Activated CD4-positive, alpha-beta memory T cell treated with anti-CD3 and anti-CD28 coated beads, Interleukin-2, amount 10 ng/mL, durations not matched to agents 7 days and 5 days (primary cell): ENCODE measurements at regions not wholly inside any gene's neighbourhood (a gene's known extent, or its start where the extent isn't known, plus 50 kb on each side); places are given as distances from the start of the nearest gene placed in this dataset.

Source experiments
- CTCF ChIA-PET: fragments of 350-600 bp; sonication (Branson Sonifier 250); formaldehyde crosslinking; loops from one replicate; lab custom pipeline; 2021; ENCODE audit warnings: antibody characterized with exemption, inconsistent platforms; lab: Charles Lee
- POLR2A ChIA-PET: fragments of 350-600 bp; sonication (Branson Sonifier 250); formaldehyde crosslinking; loops from one replicate; lab custom pipeline; 2021; ENCODE audit warnings: antibody characterized with exemption; lab: Charles Lee
- DNase-seq: peaks from one replicate; pipeline ENCODE4 v3.0.0-alpha.2; 2020
- H3K27ac Mint-ChIP-seq: one replicate; pipeline ENCODE4 v1.8.0; 2021; ENCODE audit warnings: mild to moderate bottlenecking, mixed read lengths
- H3K27me3 Mint-ChIP-seq: one replicate; pipeline ENCODE4 v1.8.0; 2021; ENCODE audit warnings: mixed read lengths
- H3K36me3 Mint-ChIP-seq: one replicate; pipeline ENCODE4 v1.8.0; 2021; ENCODE audit warnings: low read depth, mixed read lengths
- H3K4me1 Mint-ChIP-seq: one replicate; pipeline ENCODE4 v1.8.0; 2021; ENCODE audit warnings: mixed read lengths
- H3K4me3 Mint-ChIP-seq: one replicate; pipeline ENCODE4 v1.8.0; 2021; ENCODE audit warnings: mild to moderate bottlenecking, mixed read lengths
- H3K9me3 Mint-ChIP-seq: one replicate; pipeline ENCODE4 v1.8.0; 2021; ENCODE audit warnings: mixed read lengths

DNA sequence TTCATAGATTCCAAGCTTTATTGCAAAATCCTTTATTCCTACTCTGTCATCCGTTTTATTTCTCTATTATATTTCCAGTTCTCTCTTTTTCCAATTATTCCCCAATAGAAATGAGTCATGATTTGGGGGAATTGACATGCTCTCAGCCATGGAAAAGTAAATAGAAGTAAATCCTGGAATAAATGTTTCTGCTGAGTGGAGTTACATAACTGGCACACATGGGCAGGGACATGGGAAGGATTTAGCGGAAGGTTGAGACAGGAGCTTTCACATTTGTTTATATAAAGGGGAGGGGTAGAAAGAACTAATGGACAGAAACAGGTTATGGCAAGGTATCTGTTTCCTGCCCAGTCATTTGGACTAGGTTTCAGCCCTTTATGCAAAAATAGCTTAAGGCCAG lies 221.6 kb downstream of the PLOD2 start:
- H3K27ac Mint-ChIP-seq, result no peak overlapping the region
- ChIA-PET POLR2A (no interaction called here), CTCF (no interaction called here)
- no peaks in the 10 kb centered on the region for H3K4me1 Mint-ChIP-seq
- H3K27me3 Mint-ChIP-seq, result no peaks in the 10 kb centered on the region
- H3K4me3 Mint-ChIP-seq, result no peak overlapping the region
- DNase-seq, result no peak
- peaks cover 6% of the 10 kb centered on the region for H3K9me3 Mint-ChIP-seq
- H3K36me3 Mint-ChIP-seq, result no peaks in the 10 kb centered on the region

DNA sequence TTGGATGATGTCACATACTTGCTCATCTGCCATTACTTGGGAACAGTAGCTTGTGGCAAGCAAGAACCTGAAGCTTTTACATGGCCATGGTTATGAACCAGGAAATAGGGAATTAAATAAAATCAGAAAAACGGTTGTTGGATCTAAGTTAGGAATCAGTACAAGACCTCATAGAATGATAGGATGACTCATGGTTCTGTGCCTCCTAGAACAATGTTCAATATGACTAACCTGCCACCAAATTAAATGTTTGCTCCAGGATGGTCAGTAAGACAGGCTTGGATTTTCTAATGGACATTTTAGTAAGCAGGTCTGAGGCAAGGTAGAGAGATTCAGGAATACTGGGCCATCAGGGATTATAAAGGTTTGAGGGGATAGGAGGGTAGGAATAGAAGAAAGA lies 218.9 kb downstream of the PLOD2 start:
- CTCF ChIA-PET, result no interaction called here
- no peaks in the 10 kb centered on the region for H3K4me1 Mint-ChIP-seq
- POLR2A ChIA-PET, result no interaction called here
- no peaks in the 10 kb centered on the region for H3K36me3 Mint-ChIP-seq
- no peaks in the 10 kb centered on the region for H3K27me3 Mint-ChIP-seq
- DNase-seq, result no peak
- no peak overlapping the region for H3K27ac Mint-ChIP-seq
- H3K4me3 Mint-ChIP-seq, result no peak overlapping the region
- peaks cover under 1% of the 10 kb centered on the region for H3K9me3 Mint-ChIP-seq

DNA sequence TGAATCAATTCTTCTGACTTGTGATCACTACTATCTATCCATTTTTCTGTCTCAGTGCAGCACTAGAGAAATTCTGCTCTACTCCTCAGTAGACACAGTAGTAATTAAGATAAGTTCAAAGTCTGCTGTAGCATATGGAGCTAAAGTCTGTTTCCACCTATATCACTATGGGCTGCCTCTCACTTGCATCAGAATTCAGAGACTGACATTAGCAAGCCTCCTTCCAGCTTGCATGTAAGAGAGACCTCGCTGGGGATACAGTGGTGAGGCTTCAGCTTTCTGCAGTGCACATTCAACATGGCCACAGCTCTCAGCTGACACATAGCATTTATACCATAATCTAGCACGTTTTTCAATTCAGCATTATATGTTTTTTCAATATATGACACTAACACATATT lies 217.0 kb downstream of the PLOD2 start:
- Mint-ChIP-seq H3K4me1 (no peaks in the 10 kb centered on the region), H3K9me3 (peaks cover 6% of the 10 kb centered on the region), H3K27ac (no peak overlapping the region), H3K4me3 (no peak overlapping the region), H3K27me3 (no peaks in the 10 kb centered on the region), H3K36me3 (no peaks in the 10 kb centered on the region)
- ChIA-PET POLR2A (no interaction called here), CTCF (no interaction called here)
- no peak for DNase-seq

DNA sequence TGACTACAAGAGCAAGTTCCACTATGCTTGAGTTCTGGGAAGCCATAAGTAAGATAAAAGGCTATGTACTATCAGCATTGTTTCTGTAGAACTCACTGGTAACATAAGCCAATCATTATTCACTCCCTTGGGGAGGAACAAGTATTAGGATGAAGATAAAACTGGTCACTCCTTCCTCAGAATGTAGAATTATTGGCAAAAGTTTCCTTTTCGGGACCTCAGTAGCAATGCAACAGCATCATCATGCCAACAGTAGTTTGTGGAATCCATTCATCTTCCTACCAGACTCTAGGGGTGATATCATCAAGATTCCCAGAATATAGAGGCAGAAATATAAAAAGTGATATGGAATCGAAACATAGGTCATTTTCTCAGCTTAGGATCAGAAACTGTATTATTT lies 209.5 kb downstream of the PLOD2 start:
- H3K9me3 Mint-ChIP-seq, result peaks cover 6% of the 10 kb centered on the region
- H3K4me3 Mint-ChIP-seq, result no peak overlapping the region
- no peak overlapping the region for H3K27ac Mint-ChIP-seq
- ChIA-PET CTCF (no interaction called here), POLR2A (no interaction called here)
- no peak for DNase-seq
- H3K4me1 Mint-ChIP-seq, result no peaks in the 10 kb centered on the region
- no peaks in the 10 kb centered on the region for H3K36me3 Mint-ChIP-seq
- H3K27me3 Mint-ChIP-seq, result no peaks in the 10 kb centered on the region

DNA sequence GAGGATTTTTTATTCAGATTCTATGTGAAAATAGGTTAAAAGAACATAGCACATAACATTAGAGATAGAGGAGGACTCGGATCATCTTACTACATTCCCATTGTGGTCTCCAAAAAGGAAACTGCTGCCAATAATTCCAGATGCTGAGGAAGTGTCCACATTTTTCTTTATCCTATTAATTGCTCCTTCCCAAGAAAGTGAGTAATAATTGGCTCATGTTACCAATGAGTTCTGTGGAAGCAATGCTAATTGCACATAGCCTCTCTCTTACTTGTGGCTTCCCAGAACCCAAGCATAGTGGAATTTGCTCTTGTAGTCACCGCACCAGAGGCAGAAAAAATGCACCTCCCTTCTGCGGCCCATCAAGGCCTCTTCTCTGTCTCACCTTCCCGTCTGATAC lies 208.4 kb downstream of the PLOD2 start:
- POLR2A ChIA-PET, result no interaction called here
- Mint-ChIP-seq H3K27me3 (no peaks in the 10 kb centered on the region), H3K9me3 (peaks cover 3% of the 10 kb centered on the region)

DNA sequence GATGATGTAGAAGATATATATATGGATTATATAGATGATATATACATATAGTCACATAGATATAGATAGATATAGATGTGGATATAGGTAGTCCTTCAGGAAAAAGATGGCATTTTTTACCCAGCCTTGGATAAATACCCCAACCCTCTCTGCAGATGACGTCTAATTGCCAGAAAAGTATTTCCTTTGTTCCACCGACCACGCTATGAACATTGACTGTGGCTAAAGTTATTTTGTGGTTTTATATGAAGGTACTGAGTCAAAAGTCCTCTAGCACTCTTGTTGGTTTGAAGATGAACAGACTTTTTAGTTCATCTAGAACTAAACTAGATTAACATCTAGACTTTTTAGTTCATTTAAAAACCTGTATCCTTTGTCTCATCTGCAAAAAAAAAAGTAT lies 207.7 kb downstream of the PLOD2 start:
- Mint-ChIP-seq H3K27me3 (no peaks in the 10 kb centered on the region), H3K9me3 (peaks cover 3% of the 10 kb centered on the region), H3K27ac (no peak overlapping the region), H3K4me1 (no peaks in the 10 kb centered on the region), H3K4me3 (no peak overlapping the region), H3K36me3 (no peaks in the 10 kb centered on the region)
- no peak for DNase-seq
- POLR2A ChIA-PET, result no interaction called here
- CTCF ChIA-PET, result no interaction called here

More for the DNA sequence above, 208.4 kb downstream of the PLOD2 start:
- no peak overlapping the region for H3K27ac Mint-ChIP-seq
- no peaks in the 10 kb centered on the region for H3K4me1 Mint-ChIP-seq
- H3K4me3 Mint-ChIP-seq, result no peak overlapping the region
- no peak for DNase-seq
- no peaks in the 10 kb centered on the region for H3K36me3 Mint-ChIP-seq
- CTCF ChIA-PET, result no interaction called here

DNA sequence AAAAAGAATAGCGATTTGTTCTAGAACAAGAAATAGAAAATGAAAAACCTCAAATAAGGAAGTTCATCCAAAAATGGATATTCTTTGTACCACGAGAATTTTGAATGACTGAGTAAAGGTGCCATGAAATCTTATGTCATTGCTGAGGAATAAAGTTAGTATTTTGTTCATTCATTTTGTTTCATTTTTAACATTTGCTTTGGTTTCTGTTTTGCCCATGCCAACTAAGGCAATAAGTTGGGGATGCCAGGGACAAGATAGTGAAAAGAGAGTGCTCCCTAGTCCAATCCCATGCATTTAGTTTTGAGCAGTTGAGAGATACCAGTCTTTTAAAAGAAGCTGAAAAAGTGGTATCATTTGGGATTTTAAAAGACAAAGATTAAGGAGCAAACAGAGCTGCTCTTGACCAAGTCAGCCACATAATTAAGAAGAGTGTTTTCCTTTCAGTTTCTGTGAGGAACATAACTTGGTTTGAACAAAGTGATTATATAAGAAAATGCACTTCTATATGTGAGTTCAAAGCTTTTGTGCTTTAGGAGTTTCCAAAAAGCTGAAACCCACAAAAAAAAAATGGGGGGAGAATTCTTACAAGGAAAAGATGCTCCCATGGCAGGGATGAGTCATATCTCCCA lies 201.4 kb downstream of the PLOD2 start:
- Mint-ChIP-seq H3K36me3 (no peaks in the 10 kb centered on the region), H3K4me3 (no peak overlapping the region), H3K4me1 (no peaks in the 10 kb centered on the region), H3K27me3 (no peaks in the 10 kb centered on the region), H3K27ac (no peak overlapping the region), H3K9me3 (no peaks in the 10 kb centered on the region)
- ChIA-PET CTCF (no interaction called here), POLR2A (no interaction called here)
- no peak for DNase-seq

DNA sequence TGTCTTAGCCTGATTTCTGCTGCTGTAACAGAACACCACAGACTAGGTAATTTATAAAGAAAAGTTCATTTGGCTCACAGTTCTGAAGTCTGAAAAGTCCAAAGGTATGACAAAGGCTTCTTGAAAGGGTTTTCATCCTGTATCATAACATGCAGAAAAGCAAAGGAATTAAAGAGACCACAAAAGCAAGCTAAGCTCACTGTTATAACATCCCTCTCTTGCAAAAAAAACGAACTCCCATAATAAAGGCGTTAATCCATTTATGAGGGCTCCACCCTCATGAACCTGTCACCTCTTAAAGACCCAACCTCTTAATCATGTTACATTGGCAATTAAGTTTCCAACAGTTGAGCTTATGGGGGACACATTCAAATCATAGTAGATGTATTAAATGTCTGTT lies 197.9 kb downstream of the PLOD2 start:
- ChIA-PET CTCF (no interaction called here), POLR2A (no interaction called here)
- H3K4me1 Mint-ChIP-seq, result no peaks in the 10 kb centered on the region
- no peak overlapping the region for H3K4me3 Mint-ChIP-seq
- peaks cover 3% of the 10 kb centered on the region for H3K9me3 Mint-ChIP-seq
- DNase-seq, result no peak
- no peak overlapping the region for H3K27ac Mint-ChIP-seq
- H3K36me3 Mint-ChIP-seq, result no peaks in the 10 kb centered on the region
- H3K27me3 Mint-ChIP-seq, result no peaks in the 10 kb centered on the region

DNA sequence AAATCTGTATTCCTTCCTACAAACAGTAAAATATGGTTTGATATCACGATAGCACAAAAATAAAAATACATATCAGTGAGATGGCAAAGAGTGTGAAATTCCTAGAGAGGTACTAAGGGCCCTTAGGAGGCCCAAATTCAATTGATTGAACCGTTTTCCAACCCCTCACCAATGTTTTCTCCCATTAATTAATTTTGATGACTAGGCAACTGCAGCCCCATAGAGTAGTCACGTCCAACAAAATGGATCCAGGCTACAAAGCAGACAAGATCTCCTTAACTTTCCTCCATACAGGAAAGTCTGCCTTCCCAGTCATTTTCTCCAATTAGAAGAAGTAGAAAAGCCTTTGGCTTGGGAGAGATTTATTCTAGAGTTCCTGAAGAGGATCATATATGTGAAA lies 193.9 kb downstream of the PLOD2 start:
- Mint-ChIP-seq H3K36me3 (no peaks in the 10 kb centered on the region), H3K9me3 (peaks cover 3% of the 10 kb centered on the region), H3K4me3 (no peak overlapping the region), H3K27ac (no peak overlapping the region), H3K27me3 (no peaks in the 10 kb centered on the region), H3K4me1 (no peaks in the 10 kb centered on the region)
- ChIA-PET POLR2A (no interaction called here), CTCF (no interaction called here)
- no peak for DNase-seq

DNA sequence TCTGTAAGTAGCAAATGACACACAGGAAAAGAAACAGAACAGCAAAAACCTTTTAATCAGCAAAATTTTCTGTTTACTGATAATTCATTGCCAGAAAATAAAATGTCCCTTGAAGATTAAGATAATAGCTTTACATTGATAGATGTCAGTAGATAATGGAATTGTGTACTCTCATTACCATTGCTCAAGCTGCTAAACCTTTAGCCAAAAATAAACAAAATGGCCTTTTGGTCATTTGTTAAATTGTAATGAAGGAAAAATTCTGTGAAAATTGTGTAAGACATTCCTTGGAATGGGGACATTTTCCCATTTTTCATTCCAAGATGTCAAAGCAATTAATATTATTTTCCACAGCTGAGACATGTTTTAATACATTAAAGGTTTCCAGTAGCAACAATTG lies 189.8 kb downstream of the PLOD2 start:
- DNase-seq, result no peak
- Mint-ChIP-seq H3K4me3 (no peak overlapping the region), H3K9me3 (no peaks in the 10 kb centered on the region), H3K4me1 (no peaks in the 10 kb centered on the region), H3K27me3 (no peaks in the 10 kb centered on the region), H3K36me3 (no peaks in the 10 kb centered on the region), H3K27ac (no peak overlapping the region)
- CTCF ChIA-PET, result no interaction called here
- POLR2A ChIA-PET, result no interaction called here

DNA sequence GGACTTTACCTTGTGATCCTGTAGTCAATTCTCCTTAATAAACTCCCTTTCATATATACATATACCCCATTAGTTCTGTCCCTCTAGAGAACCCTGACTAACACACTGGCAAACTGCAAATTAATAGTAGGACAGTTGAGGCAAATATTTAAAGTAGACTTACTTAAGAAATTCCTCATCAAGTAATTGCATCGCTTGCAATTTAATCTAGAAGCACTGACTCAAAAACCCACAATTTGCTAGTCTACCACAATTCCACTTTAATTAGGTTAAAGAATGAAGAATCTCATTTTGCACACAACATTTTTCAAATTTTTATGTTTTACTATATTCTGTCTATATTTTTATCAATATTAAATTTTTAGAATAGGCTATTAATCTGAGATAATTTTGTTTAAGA lies 188.1 kb downstream of the PLOD2 start:
- no peaks in the 10 kb centered on the region for H3K9me3 Mint-ChIP-seq
- no peaks in the 10 kb centered on the region for H3K36me3 Mint-ChIP-seq
- ChIA-PET CTCF (no interaction called here), POLR2A (no interaction called here)
- H3K27ac Mint-ChIP-seq, result no peak overlapping the region
- no peak for DNase-seq
- no peaks in the 10 kb centered on the region for H3K4me1 Mint-ChIP-seq
- no peaks in the 10 kb centered on the region for H3K27me3 Mint-ChIP-seq
- no peak overlapping the region for H3K4me3 Mint-ChIP-seq

DNA sequence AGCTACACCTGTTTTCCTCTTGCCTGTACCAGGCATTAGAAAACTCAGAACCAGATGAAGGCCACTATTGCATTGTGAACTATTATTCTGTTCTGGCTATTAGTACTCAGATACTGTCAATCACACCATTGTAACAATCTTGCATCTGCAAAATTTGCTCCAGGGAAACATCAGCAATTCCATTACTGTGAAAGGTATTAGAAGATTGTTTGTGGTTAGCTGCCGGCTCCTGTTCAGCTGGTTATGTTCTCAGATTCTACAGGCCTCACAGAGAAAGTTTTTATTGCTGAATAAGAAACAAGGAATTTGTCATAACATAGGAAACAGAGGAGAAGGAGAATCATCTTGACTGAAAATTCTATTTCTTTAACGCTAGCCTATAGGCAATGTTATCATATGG lies 179.9 kb downstream of the PLOD2 start:
- ChIA-PET CTCF (no interaction called here), POLR2A (no interaction called here)
- Mint-ChIP-seq H3K9me3 (peaks cover 11% of the 10 kb centered on the region), H3K36me3 (no peaks in the 10 kb centered on the region), H3K4me1 (no peaks in the 10 kb centered on the region), H3K27ac (no peak overlapping the region), H3K27me3 (no peaks in the 10 kb centered on the region), H3K4me3 (no peak overlapping the region)
- no peak for DNase-seq

DNA sequence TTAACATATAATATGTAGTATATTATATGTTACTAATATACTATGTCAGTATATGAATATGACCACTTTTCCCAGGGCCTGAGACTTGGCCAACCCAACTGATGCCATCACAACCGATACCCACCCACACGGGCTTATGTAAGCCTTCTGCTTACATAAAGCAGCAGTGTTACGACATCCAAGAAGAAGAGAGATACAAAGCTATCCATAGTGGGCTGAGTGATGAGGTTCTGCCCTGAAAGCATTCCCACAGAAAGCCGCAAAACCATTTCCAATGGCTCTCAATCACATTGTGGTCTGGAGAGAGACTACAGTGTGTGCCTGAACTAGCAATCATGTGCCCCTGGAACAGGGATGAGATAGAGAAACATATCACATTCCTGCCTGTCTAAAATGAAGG lies 177.9 kb downstream of the PLOD2 start:
- Mint-ChIP-seq H3K36me3 (no peaks in the 10 kb centered on the region), H3K27me3 (no peaks in the 10 kb centered on the region), H3K27ac (no peak overlapping the region), H3K9me3 (peaks cover 11% of the 10 kb centered on the region), H3K4me1 (no peaks in the 10 kb centered on the region), H3K4me3 (no peak overlapping the region)
- DNase-seq, result no peak
- ChIA-PET POLR2A (no interaction called here), CTCF (no interaction called here)
